ENCODE measurements at regions not wholly inside any gene's neighbourhood (a gene's known extent, or its start where the extent isn't known, plus 50 kb on each side); places are given as distances from the start of the nearest gene placed in this dataset.
"Not testable (repeated sequence)": the region's sequence is repeated elsewhere in the genome, so short reads cannot be mapped to it uniquely, and the experiment has no call there.

- DNase-seq (ENCODE audit: low read depth in 2 of 2), result no peak
These were observed 198.2 kb downstream of the IGLL1 start for GRCh38 chr22:23381661-23382427.

GRCh38 chr22:23380911-23381310 lies 199.2 kb downstream of the IGLL1 start:
- DNase-seq (ENCODE audit: low read depth in 2 of 2), result no peak

- DNase-seq (ENCODE audit: low read depth in 2 of 2), result no peak
These were observed 199.9 kb downstream of the IGLL1 start for GRCh38 chr22:23380230-23380573.

GRCh38 chr22:23379540-23380229 lies 199.4 kb downstream of the BCR start:
- DNase-seq (ENCODE audit: low read depth in 2 of 2), result not testable (repeated sequence)

GRCh38 chr22:23377767-23378166 lies 197.5 kb downstream of the BCR start:
- DNase-seq (ENCODE audit: low read depth in 2 of 2), result no peak

GRCh38 chr22:23376256-23376655 lies 195.9 kb downstream of the BCR start:
- peak; percentile 34 to 41 for DNase-seq (ENCODE audit: low read depth in 2 of 2)

- DNase-seq (ENCODE audit: low read depth in 2 of 2), result no peak
These were observed 194.9 kb downstream of the BCR start for GRCh38 chr22:23375031-23375827.

GRCh38 chr22:23373601-23374000 lies 193.3 kb downstream of the BCR start:
- DNase-seq (ENCODE audit: low read depth in 2 of 2), result no peak

- no peak for DNase-seq (ENCODE audit: low read depth in 2 of 2)
These were observed 189.9 kb downstream of the BCR start for GRCh38 chr22:23370251-23370650.

- no peak for DNase-seq (ENCODE audit: low read depth in 2 of 2)
These were observed 188.9 kb downstream of the BCR start for GRCh38 chr22:23369054-23369685.
